ENCODE measurements at regions not wholly inside any gene's neighbourhood (a gene's known extent, or its start where the extent isn't known, plus 50 kb on each side); places are given as distances from the start of the nearest gene placed in this dataset.

GRCh38 chr1:38287547-38287946 lies 241.0 kb upstream of the POU3F1 start (continued):
- TF ChIP-seq, protein P1, sequence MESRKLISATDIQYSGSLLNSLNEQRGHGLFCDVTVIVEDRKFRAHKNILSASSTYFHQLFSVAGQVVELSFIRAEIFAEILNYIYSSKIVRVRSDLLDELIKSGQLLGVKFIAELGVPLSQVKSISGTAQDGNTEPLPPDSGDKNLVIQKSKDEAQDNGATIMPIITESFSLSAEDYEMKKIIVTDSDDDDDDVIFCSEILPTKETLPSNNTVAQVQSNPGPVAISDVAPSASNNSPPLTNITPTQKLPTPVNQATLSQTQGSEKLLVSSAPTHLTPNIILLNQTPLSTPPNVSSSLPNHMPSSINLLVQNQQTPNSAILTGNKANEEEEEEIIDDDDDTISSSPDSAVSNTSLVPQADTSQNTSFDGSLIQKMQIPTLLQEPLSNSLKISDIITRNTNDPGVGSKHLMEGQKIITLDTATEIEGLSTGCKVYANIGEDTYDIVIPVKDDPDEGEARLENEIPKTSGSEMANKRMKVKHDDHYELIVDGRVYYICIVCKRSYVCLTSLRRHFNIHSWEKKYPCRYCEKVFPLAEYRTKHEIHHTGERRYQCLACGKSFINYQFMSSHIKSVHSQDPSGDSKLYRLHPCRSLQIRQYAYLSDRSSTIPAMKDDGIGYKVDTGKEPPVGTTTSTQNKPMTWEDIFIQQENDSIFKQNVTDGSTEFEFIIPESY (IDR thresholded peaks at IDR 0.05) = no peak
- TF ChIP-seq EGR1 (IDR thresholded peaks at IDR 0.05; ENCODE audit: low read depth in 2 of 2) (no peak), FOXA2 (IDR thresholded peaks at IDR 0.05) (no peak), JUND (IDR thresholded peaks at IDR 0.05) (no peak)

DNA sequence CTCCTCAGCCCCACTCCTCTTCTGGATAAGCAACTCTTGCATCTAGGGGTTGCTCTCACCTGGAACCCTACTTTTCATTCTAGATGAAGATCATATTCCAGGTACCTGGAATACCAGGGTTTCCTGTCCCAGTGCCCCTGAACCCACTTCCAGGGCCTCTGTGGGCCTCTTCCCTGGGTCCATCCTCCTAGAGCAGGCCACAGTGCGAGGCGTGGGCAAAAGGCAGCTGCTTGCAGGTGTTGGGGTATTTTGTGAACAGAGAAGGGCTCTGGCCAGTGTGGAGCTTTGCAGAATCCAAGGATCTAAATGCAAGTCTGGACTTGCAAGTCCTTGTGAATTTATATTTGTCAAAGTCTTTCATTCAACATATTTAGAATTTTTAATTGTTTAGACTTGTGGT lies 240.4 kb upstream of the POU3F1 start:
- no peaks in the 10 kb centered on the region for H3K27me3 ChIP-seq (ENCODE audit: control insufficient read depth in 4 of 4, insufficient read depth in 4 of 4, low read length in 3 of 4)
- H3K27ac ChIP-seq (ENCODE audit: low read depth in 1 of 2, low read length in 2 of 2) = no peak overlapping the region
- no peaks in the 10 kb centered on the region for H3K36me3 ChIP-seq (ENCODE audit: control insufficient read depth in 4 of 4, insufficient read depth in 3 of 4, low read depth in 1 of 4, low read length in 3 of 4)
- peaks cover 0 to 8% (median 0%) of the 10 kb centered on the region in 4 donors for H3K4me1 ChIP-seq (ENCODE audit: control insufficient read depth in 4 of 4, insufficient read depth in 4 of 4, low read length in 3 of 4)
- WGBS = 97% methylated on average over 2 of the region's 2 CpGs
- H3K9me3 ChIP-seq (ENCODE audit: control insufficient read depth in 4 of 4, low read length in 3 of 4) = no peaks in the 10 kb centered on the region
- no peak for DNase-seq (ENCODE audit: low spot score)
- TF ChIP-seq GABPA (IDR thresholded peaks at IDR 0.05 in 1 of 2, conservative IDR thresholded peaks at IDR 0.05 in 1 of 2) (no peak), REST (IDR thresholded peaks at IDR 0.05) (no peak), RAD21 (IDR thresholded peaks at IDR 0.05) (no peak), EGR1 (IDR thresholded peaks at IDR 0.05; ENCODE audit: low read depth in 2 of 2) (no peak), ATF3 (IDR thresholded peaks at IDR 0.05) (no peak), FOXA1 (IDR thresholded peaks at IDR 0.05) (no peak), HNF4G (IDR thresholded peaks at IDR 0.05) (no peak), FOXA2 (IDR thresholded peaks at IDR 0.05) (no peak), YY1 (IDR thresholded peaks at IDR 0.05) (no peak), SP1 (IDR thresholded peaks at IDR 0.05) (no peak)
- TF ChIP-seq, protein P1 (IDR thresholded peaks at IDR 0.05) = no peak
- no peak overlapping the region for H3K9ac ChIP-seq (ENCODE audit: low read depth in 1 of 2, low read length in 2 of 2)
- no peak overlapping the region for H3K4me3 ChIP-seq (ENCODE audit: low read depth in 1 of 3, low read length in 3 of 3)

Measured in liver (tissue), 7 donors.